ENCODE measurements at regions not wholly inside any gene's neighbourhood (a gene's known extent, or its start where the extent isn't known, plus 50 kb on each side); places are given as distances from the start of the nearest gene placed in this dataset.

- DNase-seq (ENCODE audit: low spot score): no peak
Measured at GRCh38 chr12:87685696-87686095, 343.5 kb downstream of the C12orf50 start.

GRCh38 chr12:87679251-87679650, 349.9 kb downstream of the C12orf50 start:
- no peak for DNase-seq (ENCODE audit: low spot score)

GRCh38 chr12:87678453-87678852, 350.7 kb downstream of the C12orf50 start:
- DNase-seq (ENCODE audit: low spot score): no peak

- no peak for DNase-seq (ENCODE audit: low spot score)
Measured at GRCh38 chr12:87676731-87677130, 352.5 kb downstream of the C12orf50 start.

- no peak for DNase-seq (ENCODE audit: low spot score)
Measured at GRCh38 chr12:87671757-87672156, 357.4 kb downstream of the C12orf50 start.

GRCh38 chr12:87670448-87670847, 358.8 kb downstream of the C12orf50 start:
- no peak for DNase-seq (ENCODE audit: low spot score)

GRCh38 chr12:87667378-87667777, 361.8 kb downstream of the C12orf50 start:
- DNase-seq (ENCODE audit: low spot score): peak; percentile 4

- DNase-seq (ENCODE audit: low spot score): no peak
Measured at GRCh38 chr12:87661786-87662377, 367.3 kb downstream of the C12orf50 start.

GRCh38 chr12:87660987-87661774, 368.0 kb downstream of the C12orf50 start:
- DNase-seq (ENCODE audit: low spot score): no peak

GRCh38 chr12:87660291-87660690, 368.9 kb downstream of the C12orf50 start:
- DNase-seq (ENCODE audit: low spot score): no peak

GRCh38 chr12:87656311-87656710, 372.9 kb downstream of the C12orf50 start:
- DNase-seq (ENCODE audit: low spot score): no peak

GRCh38 chr12:87651670-87652425, 377.4 kb downstream of the C12orf50 start:
- DNase-seq (ENCODE audit: low spot score): no peak

- DNase-seq (ENCODE audit: low spot score): no peak
Measured at GRCh38 chr12:87642245-87642644, 387.0 kb downstream of the C12orf50 start.

GRCh38 chr12:87618199-87618598, 411.0 kb downstream of the C12orf50 start:
- no peak for DNase-seq (ENCODE audit: low spot score)

GRCh38 chr12:87612996-87613395, 416.2 kb downstream of the C12orf50 start:
- no peak for DNase-seq (ENCODE audit: low spot score)

- peak; percentile 73 for DNase-seq (ENCODE audit: low spot score)
Measured at GRCh38 chr12:87608321-87608720, 420.9 kb downstream of the C12orf50 start.

- no peak for DNase-seq (ENCODE audit: low spot score)
Measured at GRCh38 chr12:87603727-87604126, 425.5 kb downstream of the C12orf50 start.

- no peak for DNase-seq (ENCODE audit: low spot score)
Measured at GRCh38 chr12:87599459-87599858, 429.7 kb downstream of the C12orf50 start.

GRCh38 chr12:87597114-87597513, 432.1 kb downstream of the C12orf50 start:
- no peak for DNase-seq (ENCODE audit: low spot score)

GRCh38 chr12:87596636-87597035, 432.6 kb downstream of the C12orf50 start:
- DNase-seq (ENCODE audit: low spot score): no peak

- no peak for DNase-seq (ENCODE audit: low spot score)
Measured at GRCh38 chr12:87596134-87596533, 433.1 kb downstream of the C12orf50 start.

GRCh38 chr12:87585882-87586557, 443.2 kb downstream of the C12orf50 start:
- DNase-seq (ENCODE audit: low spot score): no peak
